Peyer's patch (tissue), 4 donors: ENCODE measurements at regions not wholly inside any gene's neighbourhood (a gene's known extent, or its start where the extent isn't known, plus 50 kb on each side); places are given as distances from the start of the nearest gene placed in this dataset.

Experiments used
- CTCF ChIP-seq, 6 experiments: fragments of 450-650 bp in 4 of 6; fragments of 200-600 bp in 2 of 6; sonication (generic) in 1 of 6; IDR thresholded peaks; one replicate each; pipeline ENCODE4 v1.5.1; 2017 to 2019; ENCODE audit warnings: antibody characterized with exemption in 6 of 6, mild to moderate bottlenecking in 3 of 6, moderate library complexity in 1 of 6
- POLR2A ChIP-seq, 2 donors: fragments of 450-650 bp; IDR thresholded peaks; one replicate each; pipeline ENCODE4 v1.5.1; 2017; ENCODE audit warnings: antibody characterized with exemption in 2 of 2, mild to moderate bottlenecking in 2 of 2, moderate library complexity in 2 of 2

DNA sequence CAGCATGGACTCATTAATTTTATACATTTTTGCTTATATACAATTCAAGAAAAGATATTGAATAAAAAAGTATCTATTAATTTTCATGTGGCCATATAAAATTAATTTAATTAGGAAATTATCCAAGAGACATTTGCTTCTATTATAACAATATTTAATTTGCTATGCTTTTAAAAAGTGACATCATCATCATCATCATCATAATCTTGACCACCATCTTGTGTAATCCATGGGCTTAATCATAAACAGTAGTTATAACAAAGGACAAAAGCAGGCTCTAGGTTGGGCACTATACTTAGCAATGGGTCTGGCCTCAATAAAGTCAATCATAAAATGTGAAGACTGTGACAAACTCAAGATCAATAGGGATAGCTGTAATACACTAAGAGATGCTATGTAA lies 1031.6 kb downstream of the SLITRK1 start:
- no peak for TF ChIP-seq CTCF (IDR thresholded peaks at IDR 0.05)
- TF ChIP-seq POLR2A (IDR thresholded peaks at IDR 0.05) = no peak
